Mesenchymal stem cell (in vitro differentiated cells and primary cell): ENCODE measurements at regions not wholly inside any gene's neighbourhood (a gene's known extent, or its start where the extent isn't known, plus 50 kb on each side); places are given as distances from the start of the nearest gene placed in this dataset.
"Not testable (repeated sequence)": the region's sequence is repeated elsewhere in the genome, so short reads cannot be mapped to it uniquely, and the experiment has no call there.

Source experiments
- DNase-seq: peaks from one replicate; pipeline ENCODE4 v3.0.0-alpha.2; 2013
- H2AFZ ChIP-seq: one replicate; pipeline ENCODE4 v1.6.1; 2013; ENCODE audit warnings: low read depth, mild to moderate bottlenecking, control low read depth, inconsistent platforms, low read length, moderate library complexity
- H2AK5ac ChIP-seq: 2 replicates; pipeline ENCODE4 v1.6.1; 2013; ENCODE audit warnings: low read length, moderate library complexity, mild to moderate bottlenecking, inconsistent platforms; ENCODE audit not compliant: severe bottlenecking
- H2BK120ac ChIP-seq: one replicate; pipeline ENCODE4 v1.6.1; 2013; ENCODE audit warnings: low read depth, mild to moderate bottlenecking, inconsistent platforms, low read length, moderate library complexity
- H2BK12ac ChIP-seq, 2 experiments: one replicate each; pipeline ENCODE4 v1.6.1; 2013; ENCODE audit warnings: inconsistent platforms in 2 of 2, low read length in 2 of 2, mild to moderate bottlenecking in 2 of 2, moderate library complexity in 2 of 2, control low read depth in 1 of 2
- H2BK15ac ChIP-seq: one replicate; pipeline ENCODE4 v1.6.1; 2013; ENCODE audit warnings: mild to moderate bottlenecking, low read depth, inconsistent platforms; ENCODE audit not compliant: poor library complexity, severe bottlenecking
- H2BK5ac ChIP-seq: 2 replicates; pipeline ENCODE4 v1.6.1; 2013; ENCODE audit warnings: low read depth, mild to moderate bottlenecking, low read length, control low read depth, inconsistent platforms; ENCODE audit not compliant: poor library complexity, severe bottlenecking
- H3K14ac ChIP-seq, 2 experiments: one replicate each; pipeline ENCODE4 v1.6.1; 2013; ENCODE audit warnings: inconsistent platforms in 2 of 2, low read length in 2 of 2, control low read depth in 1 of 2, mild to moderate bottlenecking in 1 of 2, moderate library complexity in 1 of 2
- H3K18ac ChIP-seq, 2 experiments: one replicate each; pipeline ENCODE4 v1.6.1; 2013; ENCODE audit warnings: inconsistent platforms in 2 of 2, low read length in 2 of 2, control low read depth in 1 of 2, low read depth in 1 of 2, mild to moderate bottlenecking in 1 of 2
- H3K23ac ChIP-seq, 2 experiments: one replicate each; pipeline ENCODE4 v1.6.1; 2013; ENCODE audit warnings: inconsistent platforms in 2 of 2, low read length in 2 of 2, mild to moderate bottlenecking in 2 of 2, moderate library complexity in 2 of 2, control low read depth in 1 of 2
- H3K27ac ChIP-seq: 2 replicates; pipeline ENCODE4 v1.5.1; 2013; ENCODE audit warnings: mild to moderate bottlenecking, moderate library complexity, low read length, control low read depth, inconsistent platforms; ENCODE audit not compliant: poor library complexity, severe bottlenecking
- H3K27me3 ChIP-seq, 2 experiments: 2 replicates each; pipeline versions ENCODE4 v1.6.1 to v1.7.0; 2013; ENCODE audit warnings: low read length in 2 of 2, mild to moderate bottlenecking in 2 of 2, moderate library complexity in 2 of 2, control low read depth in 1 of 2, inconsistent platforms in 1 of 2; ENCODE audit not compliant: control insufficient read depth in 1 of 2, insufficient read depth in 1 of 2
- H3K36me3 ChIP-seq, 2 experiments: 2 replicates each; pipeline versions ENCODE4 v1.6.1 to v1.7.0; 2013; ENCODE audit warnings: low read length in 2 of 2, control low read depth in 1 of 2, inconsistent platforms in 1 of 2, low read depth in 1 of 2, mild to moderate bottlenecking in 1 of 2; ENCODE audit not compliant: insufficient read depth in 2 of 2, control insufficient read depth in 1 of 2
- H3K4ac ChIP-seq, 2 experiments: one replicate each; pipeline ENCODE4 v1.6.1; 2013; ENCODE audit warnings: inconsistent platforms in 2 of 2, low read length in 2 of 2, mild to moderate bottlenecking in 2 of 2, moderate library complexity in 2 of 2, control low read depth in 1 of 2, low read depth in 1 of 2
- H3K4me1 ChIP-seq: 2 replicates; pipeline ENCODE4 v1.6.1; 2013; ENCODE audit warnings: low read depth, low read length, control low read depth; ENCODE audit not compliant: control insufficient read depth, insufficient read depth
- H3K4me2 ChIP-seq: 2 replicates; pipeline ENCODE4 v1.6.1; 2013; ENCODE audit warnings: low read length, mild to moderate bottlenecking, inconsistent platforms; ENCODE audit not compliant: poor library complexity, severe bottlenecking
- H3K4me3 ChIP-seq, 2 experiments: 2 replicates each; pipeline versions ENCODE4 v1.5.1 to v1.7.0; 2013; ENCODE audit warnings: low read length in 2 of 2, mild to moderate bottlenecking in 2 of 2, control low read depth in 1 of 2, low read depth in 1 of 2; ENCODE audit not compliant: insufficient read depth in 1 of 2
- H3K79me1 ChIP-seq: replicated peaks from 2 replicates; pipeline ENCODE4 v1.6.1; 2013; ENCODE audit warnings: mild to moderate bottlenecking, control low read depth, low read length, inconsistent platforms; ENCODE audit not compliant: poor library complexity, severe bottlenecking
- H3K9ac ChIP-seq: 2 replicates; pipeline ENCODE4 v1.7.0; 2013; ENCODE audit warnings: mild to moderate bottlenecking, low read length, moderate library complexity
- H3K9me3 ChIP-seq: 2 replicates; pipeline ENCODE4 v1.7.0; 2013; ENCODE audit warnings: mild to moderate bottlenecking, low read length; ENCODE audit not compliant: control insufficient read depth
- H4K8ac ChIP-seq: one replicate; pipeline ENCODE4 v1.6.1; 2013; ENCODE audit warnings: inconsistent platforms, mild to moderate bottlenecking, low read length, moderate library complexity
- H4K91ac ChIP-seq: one replicate; pipeline ENCODE4 v1.6.1; 2013; ENCODE audit warnings: mild to moderate bottlenecking, low read length, inconsistent platforms
- WGBS: methylation state at CpG from one replicate; pipeline ENCODE4 v1.1.7; 2013; ENCODE audit warnings: mixed read lengths; 5-methylcytosine and 5-hydroxymethylcytosine counted together

DNA sequence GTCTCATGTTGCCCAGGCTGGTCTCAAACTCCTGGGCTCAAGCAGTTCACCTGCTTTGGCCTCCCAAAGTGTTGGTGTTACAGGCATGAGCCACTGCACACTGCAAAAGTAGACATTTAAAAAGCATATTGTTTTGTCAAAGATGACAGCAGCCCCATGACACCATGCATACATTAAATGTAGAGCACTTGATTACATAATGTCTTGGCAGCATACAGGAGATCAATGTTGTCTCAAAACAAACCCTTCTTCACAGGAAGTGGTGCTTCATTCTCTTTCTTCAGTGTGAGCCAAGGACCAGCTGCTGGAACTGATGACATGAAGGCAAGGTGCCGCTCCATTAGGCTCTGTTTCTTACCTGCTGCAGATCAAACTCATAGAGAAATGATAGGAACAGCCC, 218.4 kb downstream of the KLF6 start:
- DNase-seq = no peak
- H3K4me2 ChIP-seq = no peak overlapping the region
- H4K8ac ChIP-seq = no peak overlapping the region
- H3K79me1 ChIP-seq = no peaks in the 10 kb centered on the region
- no peak overlapping the region for H3K18ac ChIP-seq
- peaks cover 3% of the 10 kb centered on the region for H3K4me1 ChIP-seq
- no peak overlapping the region for H3K4me3 ChIP-seq
- no peaks in the 10 kb centered on the region for H3K36me3 ChIP-seq
- no peak overlapping the region for H4K91ac ChIP-seq
- 100% methylated on average over 1 of the region's 1 CpG for WGBS
- H3K23ac ChIP-seq = no peak overlapping the region
- no peak overlapping the region for H3K9ac ChIP-seq
- H3K27me3 ChIP-seq = no peaks in the 10 kb centered on the region
- no peak overlapping the region for H2BK15ac ChIP-seq
- no peak overlapping the region for H2BK12ac ChIP-seq
- no peak overlapping the region for H2AFZ ChIP-seq
- H3K14ac ChIP-seq = no peak overlapping the region
- H3K9me3 ChIP-seq = peaks cover 3% of the 10 kb centered on the region
- no peak overlapping the region for H3K27ac ChIP-seq
- H2BK120ac ChIP-seq = no peak overlapping the region
- no peak overlapping the region for H2BK5ac ChIP-seq
- no peak overlapping the region for H2AK5ac ChIP-seq
- H3K4ac ChIP-seq = no peak overlapping the region

DNA sequence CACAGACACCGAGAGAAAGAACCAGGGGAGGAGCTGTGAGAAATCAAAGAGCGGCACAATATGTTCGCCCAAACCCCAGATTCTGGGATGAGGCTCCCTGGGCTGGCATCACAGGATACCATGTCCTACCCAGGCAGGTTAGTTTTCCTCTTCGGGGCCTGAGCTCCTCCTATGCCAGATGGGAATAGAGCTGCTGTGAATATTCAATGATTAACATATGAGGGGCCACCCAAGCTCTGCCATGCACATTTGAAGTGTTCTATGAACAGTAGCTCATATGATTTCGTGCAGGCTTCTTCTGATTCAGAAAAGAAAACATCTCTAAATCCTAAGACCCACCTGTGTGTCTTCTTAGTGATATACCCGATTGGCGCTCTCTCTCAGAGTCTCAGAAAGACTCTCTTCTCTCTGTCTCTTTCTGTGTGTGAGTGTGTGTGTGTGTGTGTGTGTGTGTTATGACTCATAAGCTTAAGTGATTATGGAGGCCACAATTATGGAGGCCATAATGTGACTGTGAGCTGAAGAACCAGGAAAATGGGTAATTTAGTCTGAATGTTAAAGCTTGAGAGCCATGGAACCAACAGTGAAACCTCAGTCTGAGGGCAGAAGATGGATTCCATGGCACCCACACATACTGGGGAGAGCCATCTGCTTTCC, 220.5 kb downstream of the KLF6 start:
- Histone ChIP-seq H3K23ac (no peak overlapping the region), H2BK15ac (no peak overlapping the region), H3K4ac (no peak overlapping the region), H3K14ac (no peak overlapping the region), H3K4me3 (no peak overlapping the region), H3K27ac (no peak overlapping the region), H3K9me3 (peaks cover 3% of the 10 kb centered on the region), H2AFZ (no peak overlapping the region), H4K91ac (no peak overlapping the region), H2BK120ac (no peak overlapping the region), H3K27me3 (no peaks in the 10 kb centered on the region), H3K18ac (no peak overlapping the region), H3K36me3 (no peaks in the 10 kb centered on the region), H3K4me1 (peaks cover 3% of the 10 kb centered on the region), H3K4me2 (no peak overlapping the region), H2BK5ac (no peak overlapping the region), H3K9ac (no peak overlapping the region), H4K8ac (no peak overlapping the region), H3K79me1 (no peaks in the 10 kb centered on the region), H2BK12ac (no peak overlapping the region), H2AK5ac (peak overlapping the region; percentile 61)
- 94% methylated on average over 7 of the region's 7 CpGs for WGBS
- DNase-seq = peak; percentile 37

DNA sequence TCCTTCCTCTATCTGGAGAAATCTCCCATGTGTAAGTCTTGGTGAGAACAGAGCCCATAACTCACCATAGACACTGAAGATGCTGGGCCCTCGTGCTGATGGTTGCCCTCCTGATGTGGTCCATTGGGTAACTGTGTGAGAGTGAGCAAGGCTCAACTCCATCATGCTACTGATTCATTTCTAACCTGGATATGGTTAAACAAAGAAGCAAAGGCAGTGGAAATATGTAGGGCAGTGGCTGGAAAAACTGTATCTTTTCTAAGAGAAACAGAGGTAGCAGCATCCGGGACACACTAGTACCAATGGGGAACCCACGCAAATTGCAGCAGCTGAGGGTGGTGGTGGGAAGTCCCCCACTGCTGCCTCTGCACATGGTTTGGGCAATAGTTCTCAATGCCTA, 221.7 kb downstream of the KLF6 start:
- Histone ChIP-seq H3K4me1 (peaks cover 7% of the 10 kb centered on the region), H3K9me3 (peaks cover 3% of the 10 kb centered on the region), H3K79me1 (no peaks in the 10 kb centered on the region), H2BK120ac (no peak overlapping the region), H3K4ac (no peak overlapping the region), H3K18ac (no peak overlapping the region), H2BK12ac (no peak overlapping the region), H2AFZ (no peak overlapping the region), H2AK5ac (no peak overlapping the region), H3K27me3 (no peaks in the 10 kb centered on the region), H4K91ac (no peak overlapping the region), H3K23ac (no peak overlapping the region), H3K36me3 (no peaks in the 10 kb centered on the region), H3K14ac (no peak overlapping the region), H3K4me2 (no peak overlapping the region), H2BK15ac (no peak overlapping the region), H4K8ac (no peak overlapping the region), H3K4me3 (no peak overlapping the region), H2BK5ac (no peak overlapping the region), H3K9ac (no peak overlapping the region), H3K27ac (no peak overlapping the region)
- DNase-seq = no peak
- 95% methylated on average over 3 of the region's 3 CpGs for WGBS

DNA sequence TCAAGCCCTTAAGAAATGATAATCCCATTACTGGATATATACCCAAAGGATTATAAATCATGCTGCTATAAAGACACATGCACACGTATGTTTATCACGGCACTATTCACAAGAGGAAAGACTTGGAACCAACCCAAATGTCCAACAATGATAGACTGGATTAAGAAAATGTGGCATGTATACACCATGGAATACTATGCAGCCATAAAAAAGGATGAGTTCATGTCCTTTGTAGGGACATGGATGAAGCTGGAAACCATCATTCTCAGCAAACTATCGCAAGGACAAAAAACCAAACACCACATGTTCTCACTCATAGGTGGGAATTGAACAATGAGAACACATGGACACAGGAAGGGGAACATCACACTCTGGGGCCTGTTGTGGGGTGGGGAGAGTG, 224.4 kb downstream of the KLF6 start:
- H3K27ac ChIP-seq, H2AK5ac ChIP-seq: not testable (repeated sequence)

More for the DNA sequence above, 224.4 kb downstream of the KLF6 start:
- H4K8ac ChIP-seq, H3K27me3 ChIP-seq, H2AFZ ChIP-seq, H3K23ac ChIP-seq, H3K4me3 ChIP-seq, H3K4me2 ChIP-seq, H3K18ac ChIP-seq, H3K9me3 ChIP-seq, H3K4me1 ChIP-seq, H2BK15ac ChIP-seq, H2BK120ac ChIP-seq, H3K79me1 ChIP-seq, H2BK12ac ChIP-seq, H2BK5ac ChIP-seq, H3K9ac ChIP-seq, H3K36me3 ChIP-seq, H3K4ac ChIP-seq, H4K91ac ChIP-seq, DNase-seq, H3K14ac ChIP-seq: not testable (repeated sequence)
- 100% methylated on average over 2 of the region's 3 CpGs for WGBS
